H1 (cell line): ENCODE measurements at regions not wholly inside any gene's neighbourhood (a gene's known extent, or its start where the extent isn't known, plus 50 kb on each side); places are given as distances from the start of the nearest gene placed in this dataset.

Source experiments
- CTCF ChIA-PET: fragments of 300-600 bp; sonication (Branson Sonifier 250); formaldehyde crosslinking; loops from one replicate; lab custom pipeline; 2021; ENCODE audit not compliant: partially characterized antibody; lab: Charles Lee
- POLR2A ChIA-PET: fragments of 300-600 bp; sonication (Branson Sonifier 250); formaldehyde crosslinking; loops from one replicate; lab custom pipeline; 2021; ENCODE audit warnings: inconsistent platforms; ENCODE audit not compliant: partially characterized antibody; lab: Charles Lee
- DNase-seq, 2 experiments: peaks; one replicate each; pipeline versions ENCODE4 v3.0.0 to v3.0.0-alpha.2; 2010 to 2022; ENCODE audit warnings: low spot score in 2 of 2, low read depth in 1 of 2, mixed read lengths in 1 of 2
- FAIRE-seq: peaks from 2 replicates; lab custom pipeline; 2011; peaks lifted over from hg19 to GRCh38; lab: Jason Lieb, UNC
- H2AFZ ChIP-seq: 2 replicates; pipeline ENCODE4 v1.8.1; 2012; ENCODE audit warnings: low read length, inconsistent platforms
- H2AK5ac ChIP-seq: 2 replicates; pipeline ENCODE4 v1.6.1; 2013; ENCODE audit warnings: low read depth, low read length
- H2BK120ac ChIP-seq: replicated peaks from 2 replicates; pipeline ENCODE3; 2013; ENCODE audit warnings: low read depth, low read length, inconsistent platforms
- H2BK12ac ChIP-seq: 2 replicates; pipeline ENCODE4 v1.6.1; 2013; ENCODE audit warnings: low read depth, low read length
- H2BK15ac ChIP-seq: 2 replicates; pipeline ENCODE4 v1.6.1; 2013; ENCODE audit warnings: low read length
- H2BK20ac ChIP-seq: 2 replicates; pipeline ENCODE4 v1.6.1; 2013; ENCODE audit warnings: low read length
- H2BK5ac ChIP-seq: 2 replicates; pipeline ENCODE4 v1.6.1; 2013; ENCODE audit warnings: low read depth, low read length
- H3K14ac ChIP-seq: 2 replicates; pipeline ENCODE4 v1.6.1; 2013; ENCODE audit warnings: inconsistent platforms; ENCODE audit not compliant: insufficient read length
- H3K18ac ChIP-seq: 2 replicates; pipeline ENCODE4 v1.6.1; 2013; ENCODE audit warnings: low read length; ENCODE audit errors: extremely low read depth
- H3K23ac ChIP-seq: 2 replicates; pipeline ENCODE4 v1.6.1; 2013; ENCODE audit warnings: inconsistent platforms; ENCODE audit not compliant: insufficient read length
- H3K23me2 ChIP-seq: 2 replicates; pipeline ENCODE4 v1.6.1; 2013; ENCODE audit warnings: low read depth, low read length
- H3K27ac ChIP-seq: 2 replicates; pipeline ENCODE4 v1.6.1; 2011; ENCODE audit warnings: low read depth, low read length, inconsistent platforms
- H3K27me3 ChIP-seq, 4 experiments: replicated peaks in 1 of 4; 1 replicate in 1 of 4; 2 replicates in 3 of 4; pipeline versions ENCODE4 v1.6.1 to v1.8.1; 2011 to 2013; ENCODE audit warnings: low read length in 3 of 4, mild to moderate bottlenecking in 3 of 4, inconsistent platforms in 2 of 4, mixed read lengths in 2 of 4, moderate library complexity in 1 of 4; ENCODE audit not compliant: control insufficient read depth in 3 of 4, insufficient read depth in 3 of 4; ENCODE audit errors: extremely low read depth in 1 of 4
- H3K36me3 ChIP-seq, 4 experiments: 2 replicates each; pipeline versions ENCODE4 v1.6.1 to v1.8.1; 2011 to 2013; ENCODE audit warnings: mild to moderate bottlenecking in 4 of 4, low read length in 3 of 4, moderate library complexity in 2 of 4, control low read depth in 1 of 4, inconsistent platforms in 1 of 4; ENCODE audit not compliant: insufficient read depth in 4 of 4, control insufficient read depth in 2 of 4
- H3K4ac ChIP-seq: replicated peaks from 2 replicates; pipeline ENCODE3; 2013; ENCODE audit warnings: low read length, low read depth, mixed read lengths, inconsistent platforms; ENCODE audit not compliant: insufficient read length
- H3K4me1 ChIP-seq, 4 experiments: replicated peaks in 1 of 4; 1 replicate in 1 of 4; 2 replicates in 3 of 4; pipeline versions ENCODE4 v1.6.1 to v1.8.1; 2011 to 2013; ENCODE audit warnings: low read length in 3 of 4, inconsistent platforms in 2 of 4, mixed read lengths in 1 of 4; ENCODE audit not compliant: insufficient read depth in 4 of 4, control insufficient read depth in 3 of 4
- H3K4me2 ChIP-seq, 2 experiments: 2 replicates each; pipeline versions ENCODE4 v1.6.1 to v1.8.1; 2011 to 2013; ENCODE audit warnings: low read depth in 2 of 2, low read length in 2 of 2, control low read depth in 1 of 2, inconsistent platforms in 1 of 2, mild to moderate bottlenecking in 1 of 2; ENCODE audit not compliant: insufficient read depth in 1 of 2
- H3K4me3 ChIP-seq, 4 experiments: fragments of 200-600, 300-600 bp in 1 of 4; sonication (generic), shearing (Covaris generic), sonication (Bioruptor Twin) in 1 of 4; 2 replicates each; pipeline versions ENCODE4 v1.5.1 to v1.8.1; 2011 to 2016; ENCODE audit warnings: low read length in 4 of 4, low read depth in 3 of 4, control low read depth in 2 of 4, inconsistent platforms in 2 of 4, mild to moderate bottlenecking in 2 of 4, mixed read lengths in 1 of 4, moderate library complexity in 1 of 4; ENCODE audit not compliant: insufficient read depth in 2 of 4; ENCODE audit errors: extremely low read depth in 1 of 4
- H3K56ac ChIP-seq: replicated peaks from 2 replicates; pipeline ENCODE3; 2013; ENCODE audit warnings: low read depth, mild to moderate bottlenecking, mixed read lengths, low read length, inconsistent platforms; ENCODE audit not compliant: insufficient read length
- H3K79me1 ChIP-seq: 2 replicates; pipeline ENCODE4 v1.6.1; 2013; ENCODE audit warnings: low read depth, low read length, control low read depth
- H3K79me2 ChIP-seq, 2 experiments: 2 replicates each; pipeline versions ENCODE4 v1.6.1 to v1.8.1; 2012 to 2013; ENCODE audit warnings: low read length in 2 of 2, mild to moderate bottlenecking in 2 of 2, inconsistent platforms in 1 of 2; ENCODE audit not compliant: insufficient read depth in 2 of 2, control insufficient read depth in 1 of 2
- H3K9ac ChIP-seq, 4 experiments: replicated peaks in 1 of 4; 1 replicate in 1 of 4; 2 replicates in 3 of 4; pipeline versions ENCODE4 v1.6.1 to v1.8.1; 2011 to 2013; ENCODE audit warnings: low read depth in 3 of 4, low read length in 3 of 4, control low read depth in 2 of 4, mild to moderate bottlenecking in 2 of 4, moderate library complexity in 2 of 4, inconsistent platforms in 1 of 4; ENCODE audit errors: extremely low read depth in 1 of 4
- H3K9me3 ChIP-seq, 2 experiments: 2 replicates each; pipeline versions ENCODE4 v1.6.1 to v1.8.1; 2012 to 2013; ENCODE audit warnings: mild to moderate bottlenecking in 2 of 2, moderate library complexity in 2 of 2, control low read depth in 1 of 2, inconsistent platforms in 1 of 2, low read depth in 1 of 2, low read length in 1 of 2, mixed read lengths in 1 of 2; ENCODE audit not compliant: insufficient read depth in 2 of 2
- H4K20me1 ChIP-seq, 2 experiments: replicated peaks in 1 of 2; 2 replicates each; pipeline versions ENCODE3 to v1.8.1; 2011 to 2013; ENCODE audit warnings: inconsistent platforms in 2 of 2, low read length in 2 of 2, mild to moderate bottlenecking in 1 of 2; ENCODE audit not compliant: insufficient read depth in 2 of 2, control insufficient read depth in 1 of 2
- H4K5ac ChIP-seq: 2 replicates; pipeline ENCODE4 v1.6.1; 2013; ENCODE audit warnings: low read length, low read depth, mixed read lengths, inconsistent platforms; ENCODE audit not compliant: insufficient read length
- H4K8ac ChIP-seq: 2 replicates; pipeline ENCODE4 v1.8.0; 2013; ENCODE audit warnings: mild to moderate bottlenecking, moderate library complexity, low read length, inconsistent platforms; ENCODE audit not compliant: insufficient read depth; ENCODE audit errors: extremely low read depth
- H4K91ac ChIP-seq: replicated peaks from 2 replicates; pipeline ENCODE3; 2013; ENCODE audit warnings: low read length, mixed read lengths, inconsistent platforms; ENCODE audit not compliant: insufficient read length
- ATF3 ChIP-seq: IDR thresholded peaks from 2 replicates; pipeline ENCODE4 v1.6.1; 2011; ENCODE audit warnings: low read depth, mild to moderate bottlenecking, low read length; ENCODE audit not compliant: insufficient read depth
- CBX5 ChIP-seq: fragments of 300-800, 300-1000 bp; sonication (generic); IDR thresholded peaks from 2 replicates; pipeline ENCODE4 v1.7.1; 2016; ENCODE audit warnings: antibody characterized with exemption, low read length, low read depth
- CBX8 ChIP-seq: fragments of 300-800, 300-1000 bp; sonication (generic); IDR thresholded peaks from 2 replicates; pipeline ENCODE4 v1.7.1; 2016; ENCODE audit warnings: low read depth, low read length, borderline replicate concordance
- CHD1 ChIP-seq: IDR thresholded peaks from 2 replicates; pipeline ENCODE4 v1.6.1; 2012; ENCODE audit warnings: low read depth, low read length, improper control_type of control experiment
- CHD2 ChIP-seq: IDR thresholded peaks from 2 replicates; pipeline ENCODE4 v1.6.1; 2012; ENCODE audit warnings: low read length, improper control_type of control experiment
- EGR1 ChIP-seq: IDR thresholded peaks from 2 replicates; pipeline ENCODE4 v1.6.1; 2011; ENCODE audit warnings: low read depth, low read length, borderline replicate concordance
- EP300 ChIP-seq, 2 experiments: IDR thresholded peaks; 1 replicate in 1 of 2; 2 replicates in 1 of 2; pipeline ENCODE4 v1.6.1; 2011 to 2012; ENCODE audit warnings: low read depth in 2 of 2, low read length in 2 of 2, mild to moderate bottlenecking in 2 of 2, borderline replicate concordance in 1 of 2, inconsistent platforms in 1 of 2, moderate library complexity in 1 of 2
- EZH2 ChIP-seq: fragments of 200-600 bp; sonication (generic); IDR thresholded peaks from 2 replicates; pipeline ENCODE4 v1.7.1; 2012; ENCODE audit warnings: low read depth, mild to moderate bottlenecking, moderate library complexity, low read length, inconsistent platforms; ENCODE audit not compliant: severe bottlenecking
- FOSL1 ChIP-seq: IDR thresholded peaks from 2 replicates; pipeline ENCODE4 v1.6.1; 2011; ENCODE audit warnings: mild to moderate bottlenecking, low read depth, low read length, moderate library complexity; ENCODE audit not compliant: insufficient read depth
- GTF2F1 ChIP-seq: IDR thresholded peaks from 2 replicates; pipeline ENCODE4 v1.6.1; 2012; ENCODE audit warnings: low read depth, low read length, improper control_type of control experiment, borderline replicate concordance
- JUND ChIP-seq: IDR thresholded peaks from 2 replicates; pipeline ENCODE4 v1.6.1; 2011; ENCODE audit warnings: mild to moderate bottlenecking, improper control_type of control experiment, low read length
- POLR2A ChIP-seq, 2 experiments: IDR thresholded peaks; 1 replicate in 1 of 2; 2 replicates in 1 of 2; pipeline ENCODE4 v1.6.1; 2011; ENCODE audit warnings: low read depth in 2 of 2, low read length in 2 of 2, mild to moderate bottlenecking in 2 of 2; ENCODE audit errors: control extremely low read depth in 1 of 2
- RBBP5 ChIP-seq: IDR thresholded peaks from 2 replicates; pipeline ENCODE4 v1.7.1; 2012; ENCODE audit warnings: low read depth, mild to moderate bottlenecking, inconsistent platforms, low read length, moderate library complexity, borderline replicate concordance
- WGBS, 2 experiments: shearing (Covaris generic) in 1 of 2; methylation state at CpG; one replicate each; pipeline versions ENCODE4 v1.1.6 to v1.1.7; 2013 to 2015; ENCODE audit warnings: low lambda C conversion rate in 2 of 2, mixed read lengths in 2 of 2, inconsistent platforms in 1 of 2, low coverage in 1 of 2, missing lambda C conversion rate in 1 of 2; ENCODE audit not compliant: insufficient replicate concordance in 2 of 2, insufficient coverage in 1 of 2, insufficient read length in 1 of 2; ENCODE audit errors: extremely low coverage in 1 of 2, missing lambda C conversion rate in 1 of 2; 5-methylcytosine and 5-hydroxymethylcytosine counted together

DNA sequence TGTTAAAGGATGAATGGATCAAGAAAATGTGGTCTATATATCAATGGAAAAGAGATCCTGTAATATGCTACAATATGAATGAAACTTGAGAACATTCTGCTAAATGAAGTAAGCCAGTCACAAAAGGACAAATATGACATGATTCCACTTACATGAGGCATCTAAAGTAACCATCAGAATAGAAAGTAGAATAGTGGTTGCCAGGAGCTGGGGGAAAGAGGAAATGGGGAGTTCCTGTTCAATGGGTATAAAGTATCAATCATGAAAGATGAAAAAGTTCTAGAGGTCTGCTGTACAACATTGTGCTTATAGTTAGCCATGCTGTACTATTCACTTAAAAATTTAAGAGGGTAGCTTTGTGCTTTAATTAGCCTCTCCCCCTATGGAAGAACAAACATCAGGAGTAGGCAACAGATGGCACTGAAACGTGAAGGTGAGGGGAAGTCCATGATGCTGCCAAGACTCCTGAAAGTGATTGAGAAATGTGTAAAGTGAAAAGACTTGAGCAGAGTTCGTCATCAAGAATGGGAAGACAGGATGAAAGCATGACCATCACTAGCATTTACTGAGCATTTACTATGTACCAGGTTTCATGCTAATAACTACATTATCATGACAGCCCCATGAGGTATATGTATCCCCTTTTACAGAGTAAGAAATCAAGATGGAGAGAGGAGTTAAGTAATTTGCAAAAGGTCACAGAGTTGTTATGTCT lies 167.2 kb downstream of the CYB561 start:
- Histone ChIP-seq H2AK5ac (no peak overlapping the region), H3K36me3 (no peaks in the 10 kb centered on the region), H3K56ac (no peak overlapping the region), H3K27ac (no peak overlapping the region), H2BK12ac (no peak overlapping the region), H3K18ac (no peak overlapping the region), H3K4ac (no peak overlapping the region), H2AFZ (no peak overlapping the region), H3K27me3 (no peaks in the 10 kb centered on the region), H2BK120ac (no peak overlapping the region), H4K5ac (no peak overlapping the region), H2BK15ac (no peak overlapping the region), H3K4me2 (no peak overlapping the region), H3K79me2 (no peaks in the 10 kb centered on the region), H4K91ac (no peak overlapping the region), H3K23me2 (no peaks in the 10 kb centered on the region), H2BK5ac (no peak overlapping the region), H3K9me3 (no peaks in the 10 kb centered on the region), H3K14ac (no peak overlapping the region), H3K4me3 (no peak overlapping the region), H4K20me1 (no peaks in the 10 kb centered on the region), H3K23ac (no peak overlapping the region), H4K8ac (no peak overlapping the region), H3K9ac (no peak overlapping the region), H3K79me1 (no peaks in the 10 kb centered on the region), H2BK20ac (no peak overlapping the region), H3K4me1 (0 out of 7 replicates have a peak, but pooled peaks cover 0 to under 1% (median 0%) of the 10 kb centered on the region in 4 experiments)
- ChIA-PET POLR2A (no interaction called here), CTCF (no interaction called here)
- WGBS, 2 experiments: 86% methylated on average over 2 of the region's 2 CpGs; no CpG with 5 or more reads in 1 of the 2 experiments
- DNase-seq: no peak
- FAIRE-seq: no peak
- TF ChIP-seq CHD2 (no peak), JUND (no peak), GTF2F1 (no peak), ATF3 (no peak), EGR1 (no peak), CHD1 (no peak), CBX5 (no peak), EZH2 (no peak), FOSL1 (no peak), CBX8 (no peak), EP300 (IDR thresholded peaks at IDR 0.05; ENCODE audit: borderline replicate concordance in 1 of 2, low read depth in 2 of 2, low read length in 2 of 2) (no peak), RBBP5 (no peak), POLR2A (IDR thresholded peaks at IDR 0.05; ENCODE audit: control extremely low read depth in 1 of 2, low read depth in 2 of 2, low read length in 2 of 2) (no peak)
